ENCODE measurements at regions not wholly inside any gene's neighbourhood (a gene's known extent, or its start where the extent isn't known, plus 50 kb on each side); places are given as distances from the start of the nearest gene placed in this dataset.
A peak's percentile ranks its signal among the peaks of the same experiment; 100 is the strongest.

DNA sequence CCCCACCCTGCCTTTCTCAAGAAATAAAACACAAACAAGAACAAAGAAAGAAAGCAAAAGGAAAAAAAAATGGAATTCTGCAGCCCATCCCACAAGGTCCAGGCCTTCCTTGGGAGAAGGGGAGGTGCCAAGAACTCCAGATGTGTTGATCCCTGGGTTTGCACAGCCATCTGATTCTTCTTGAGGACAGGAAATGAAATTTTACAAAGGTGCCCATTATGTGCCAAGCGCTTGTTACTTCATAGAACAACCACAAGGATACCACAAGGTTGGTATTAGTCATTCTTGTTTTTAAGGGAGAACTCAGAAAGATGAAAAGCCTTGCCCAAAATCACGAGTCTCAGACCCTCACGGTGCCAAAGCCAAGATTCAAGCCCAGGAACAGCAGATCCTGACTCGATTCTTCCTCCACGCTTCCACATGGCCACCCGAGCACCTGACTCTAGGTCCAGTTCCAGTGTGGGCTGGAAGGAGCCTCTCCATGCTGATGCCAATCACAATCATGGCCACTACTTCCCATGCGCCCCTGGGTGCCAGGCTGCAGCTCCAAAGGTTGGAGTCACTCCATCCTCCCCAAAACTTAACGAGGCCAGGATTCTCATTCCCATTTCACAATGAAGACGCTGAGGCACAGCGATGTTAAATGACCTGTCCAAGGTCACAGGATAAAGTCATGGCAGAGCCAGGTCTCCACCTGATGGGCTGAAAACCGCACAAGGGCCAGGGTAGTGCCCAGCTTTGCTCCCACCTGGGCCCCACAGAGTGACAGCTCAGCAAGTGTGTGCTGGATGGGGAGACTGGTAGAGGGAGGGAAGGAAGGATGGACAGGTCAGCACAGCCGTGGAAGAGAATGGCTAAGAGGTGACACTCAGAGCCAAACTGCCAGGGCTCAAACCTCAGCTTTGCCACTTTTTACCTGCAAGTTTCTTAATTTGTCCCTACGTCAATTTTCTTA, 66.7 kb upstream of the TOP1 start:
- no peak for DNase-seq

GRCh38 chr20:40962733-40963504, 65.7 kb upstream of the TOP1 start:
- DNase-seq: peak; percentile 58

- DNase-seq: no peak
These were observed 65.1 kb upstream of the TOP1 start for GRCh38 chr20:40963505-40963845.

GRCh38 chr20:40965671-40966070, 63.0 kb upstream of the TOP1 start:
- DNase-seq: no peak

- no peak for DNase-seq
These were observed 62.5 kb upstream of the TOP1 start for GRCh38 chr20:40966103-40966502.

DNA sequence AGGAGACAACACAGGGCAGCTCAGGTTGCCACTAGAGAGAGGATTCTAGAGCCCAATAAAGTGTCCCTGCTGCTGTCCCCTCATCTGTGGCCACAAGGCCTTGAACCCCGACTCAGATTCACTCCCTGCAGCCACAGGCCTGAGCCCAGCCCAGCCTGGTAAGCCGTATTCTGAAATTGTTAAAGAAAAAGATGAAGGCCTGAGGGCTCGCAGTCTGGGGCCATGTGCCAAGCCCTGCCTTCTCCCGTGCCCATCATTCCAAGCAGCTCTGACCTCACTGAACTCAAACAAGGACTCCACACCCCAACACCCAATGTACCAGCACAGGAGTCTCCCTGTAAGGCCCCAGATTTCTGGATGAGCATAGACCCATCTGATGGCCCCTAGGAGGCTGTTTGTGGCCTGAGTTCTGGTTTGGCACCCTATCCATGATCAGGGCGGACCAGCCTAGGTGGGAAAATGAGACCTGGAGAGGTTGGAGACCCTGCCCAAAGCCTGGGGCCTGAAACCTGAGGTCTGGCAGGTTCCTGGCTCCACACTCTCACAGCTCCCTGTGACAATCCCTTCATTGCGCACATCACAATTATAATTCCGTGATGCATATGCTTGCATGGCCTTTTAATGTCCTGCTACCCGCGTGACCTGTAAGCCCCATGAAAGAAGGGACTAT, 62.0 kb upstream of the TOP1 start:
- no peak for DNase-seq

GRCh38 chr20:40967700-40968099, 60.9 kb upstream of the TOP1 start:
- no peak for DNase-seq

DNA sequence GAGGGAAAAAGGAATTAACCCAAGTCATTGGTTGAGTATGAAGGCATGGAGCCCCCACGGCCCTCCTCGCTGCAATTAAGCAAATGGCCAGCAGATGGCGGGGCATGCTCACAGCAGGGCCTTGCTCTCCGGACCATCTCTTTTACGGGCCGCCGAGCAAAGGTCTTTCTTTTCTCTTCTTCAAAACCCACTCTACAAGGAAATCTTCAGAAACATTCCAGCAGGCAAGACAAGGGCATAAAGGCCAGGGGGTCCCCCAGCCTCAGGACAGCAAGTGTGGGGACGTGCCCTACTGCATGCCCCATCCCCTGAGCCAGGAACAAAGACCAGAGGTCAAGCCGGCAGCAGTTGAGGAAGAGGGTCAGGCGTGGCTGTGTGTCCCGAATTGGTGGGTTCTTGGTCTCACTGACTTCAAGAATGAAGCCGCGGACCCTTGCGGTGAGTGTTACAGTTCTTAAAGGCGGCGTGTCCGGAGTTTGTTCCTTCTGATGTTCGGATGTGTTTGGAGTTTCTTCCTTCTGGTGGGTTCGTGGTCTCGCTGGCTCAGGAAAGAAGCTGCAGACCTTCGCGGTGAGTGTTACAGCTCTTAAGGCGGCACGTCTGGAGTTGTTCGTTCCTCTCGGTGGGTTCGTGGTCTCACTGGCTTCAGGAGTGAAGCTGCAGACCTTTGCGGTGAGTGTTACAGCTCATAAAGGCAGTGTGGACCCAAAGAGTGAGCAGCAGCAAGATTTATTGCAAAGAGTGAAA, 59.6 kb upstream of the TOP1 start:
- DNase-seq: peak; percentile 80

GRCh38 chr20:40970218-40970617, 58.4 kb upstream of the TOP1 start:
- DNase-seq: no peak

- DNase-seq: no peak
These were observed 51.4 kb upstream of the TOP1 start for GRCh38 chr20:40977218-40977617.

- no peak for DNase-seq
These were observed 49.9 kb upstream of the TOP1 start for GRCh38 chr20:40978761-40979160.

All from activated CD4-positive, alpha-beta T cell treated with anti-CD3 and anti-CD28 coated beads for 1 hour (primary cell).